ENCODE measurements at regions not wholly inside any gene's neighbourhood (a gene's known extent, or its start where the extent isn't known, plus 50 kb on each side); places are given as distances from the start of the nearest gene placed in this dataset.
"Not testable (repeated sequence)": the region's sequence is repeated elsewhere in the genome, so short reads cannot be mapped to it uniquely, and the experiment has no call there.

DNA sequence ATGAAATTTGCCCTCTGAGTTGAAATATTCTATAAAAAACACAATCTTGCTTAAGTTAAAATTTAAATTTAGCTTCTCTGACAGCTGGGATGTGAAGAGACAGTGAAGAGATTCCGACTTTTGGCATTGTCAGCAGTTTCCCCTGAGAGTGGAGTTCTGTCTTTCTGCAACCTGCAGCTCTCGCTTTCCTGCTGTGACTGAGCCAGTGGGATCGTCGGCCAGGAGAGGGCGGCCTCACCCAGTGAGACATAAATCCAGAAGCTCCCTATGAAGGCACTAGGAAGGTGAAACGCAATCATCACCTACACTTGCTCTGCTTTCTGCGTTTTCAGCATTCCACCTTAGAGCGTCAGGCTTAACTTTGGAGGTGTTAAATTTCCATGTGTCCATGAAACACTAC is 75.4 kb upstream of the HNMT start:
- no peak for DNase-seq

- no peak for DNase-seq
Measured at GRCh38 chr2:137892739-137893138, 71.5 kb upstream of the HNMT start.

DNA sequence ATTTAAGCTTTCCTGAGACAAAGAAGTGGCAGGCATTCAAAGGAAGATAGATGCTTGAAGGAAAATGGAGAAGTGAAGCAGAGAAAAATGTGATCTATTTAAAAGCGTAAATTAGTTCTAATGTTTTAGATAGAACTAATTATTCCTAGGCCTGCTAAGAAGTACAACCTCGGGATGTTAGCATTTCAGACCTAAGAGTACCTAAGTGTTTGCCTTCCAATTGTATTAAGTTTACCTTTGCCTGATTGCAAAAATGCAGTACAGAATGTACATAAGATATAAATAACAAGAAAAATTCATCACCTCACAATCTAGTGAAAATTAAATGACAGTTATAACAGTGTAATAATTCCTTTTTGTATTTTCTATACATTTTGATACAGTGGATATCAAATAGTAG is 71.1 kb upstream of the HNMT start:
- no peak for DNase-seq

GRCh38 chr2:137896467-137896866 is 67.8 kb upstream of the HNMT start:
- DNase-seq: no peak

DNA sequence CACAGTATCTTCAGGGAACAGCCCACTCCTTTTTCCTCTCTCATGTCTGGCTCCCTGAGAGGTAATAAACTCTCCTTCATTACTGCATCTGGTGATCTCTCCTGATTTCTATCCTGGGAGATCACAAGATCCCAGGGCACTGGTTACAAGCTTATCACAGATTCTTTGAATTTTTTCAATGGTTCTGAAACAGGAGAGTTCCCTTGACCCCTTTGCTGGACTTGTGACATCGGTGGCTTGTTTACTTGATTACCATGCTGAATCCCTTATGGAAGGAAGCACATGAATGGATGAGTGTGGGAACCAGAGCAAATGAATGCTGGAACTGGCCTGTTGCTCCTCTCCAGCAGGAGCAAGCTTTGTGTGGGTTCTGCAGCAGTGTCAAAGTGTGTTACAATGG is 67.2 kb upstream of the HNMT start:
- DNase-seq: no peak

- DNase-seq: no peak
Measured at GRCh38 chr2:137900421-137901141, 63.7 kb upstream of the HNMT start.

DNA sequence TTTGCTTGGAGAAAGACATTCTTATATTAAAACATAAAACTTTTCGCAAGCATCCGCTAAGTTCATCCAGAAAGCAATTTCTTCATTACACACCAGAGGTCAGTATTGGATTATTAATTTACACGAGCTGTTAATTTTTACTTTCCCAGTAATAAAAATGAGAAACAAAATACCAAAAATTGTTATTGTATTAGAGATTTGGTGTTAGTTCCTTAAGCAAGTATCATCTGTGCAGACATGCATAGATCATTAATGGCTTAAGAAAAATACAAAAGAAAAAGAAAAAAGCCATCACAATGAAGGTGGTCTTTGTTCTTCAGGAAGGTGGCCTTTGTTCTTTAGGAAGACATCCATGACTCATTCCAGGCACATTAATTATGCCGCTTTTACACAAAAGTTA is 53.6 kb upstream of the HNMT start:
- DNase-seq: no peak

DNA sequence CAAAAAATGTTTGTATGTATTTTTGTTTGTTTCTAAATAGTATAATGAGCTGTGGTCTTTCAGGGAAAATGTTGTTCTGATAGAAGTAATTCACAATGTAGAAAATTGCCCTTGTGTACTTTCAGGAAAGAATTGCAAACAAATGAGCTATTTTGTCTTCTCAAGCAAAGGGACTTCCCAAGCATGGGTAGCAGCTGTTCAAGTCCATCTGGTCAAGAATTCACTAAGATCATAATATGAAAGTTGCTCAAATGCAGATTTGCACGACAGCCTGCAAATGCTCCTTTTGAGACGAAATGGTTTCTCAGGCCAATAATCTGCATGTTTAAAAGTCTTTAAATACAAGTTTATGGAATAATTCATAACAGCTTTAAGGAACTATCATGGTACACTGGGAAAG is 51.9 kb upstream of the HNMT start:
- no peak for DNase-seq

DNA sequence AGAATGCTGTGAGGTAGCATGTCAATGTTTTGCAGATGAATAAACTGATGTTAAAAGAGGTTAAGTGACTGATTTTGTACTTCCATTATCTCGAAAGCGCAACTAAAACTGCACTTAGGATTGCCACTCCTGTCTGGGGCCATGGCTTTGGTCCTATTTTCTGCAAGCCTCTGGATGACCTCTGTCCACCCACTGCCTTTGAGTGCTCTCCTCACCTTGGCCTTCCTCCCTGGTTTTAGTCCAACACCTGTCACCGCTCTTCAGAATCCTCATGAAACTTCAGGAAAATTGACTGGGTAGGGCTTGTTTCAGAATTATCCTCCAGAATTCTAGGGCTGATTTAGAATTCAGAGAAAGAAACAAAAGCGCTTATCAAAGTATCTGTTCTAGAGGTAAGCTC is 51.1 kb upstream of the HNMT start:
- no peak for DNase-seq

DNA sequence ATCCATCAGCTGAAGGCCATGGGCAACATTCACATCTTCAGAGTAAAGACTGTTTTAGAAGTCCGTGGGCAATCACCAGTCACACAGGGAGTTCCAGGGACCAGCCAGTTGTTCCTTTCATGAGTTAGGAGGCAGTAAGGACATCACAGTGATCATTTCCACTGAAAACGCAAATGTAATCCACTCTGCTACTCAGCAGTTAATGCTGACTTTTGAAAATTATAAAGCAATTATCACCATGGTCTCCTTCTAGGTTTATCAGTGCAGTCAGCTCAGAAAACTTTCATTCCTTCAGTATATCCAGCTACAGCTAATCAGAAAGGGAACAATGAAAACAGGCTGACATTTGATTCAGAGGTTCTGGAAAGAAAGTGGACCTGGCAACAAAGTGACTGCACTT is 50.6 kb upstream of the HNMT start:
- DNase-seq: not testable (repeated sequence)
